Fibroblast of skin of left biceps (primary cell): ENCODE measurements at regions not wholly inside any gene's neighbourhood (a gene's known extent, or its start where the extent isn't known, plus 50 kb on each side); places are given as distances from the start of the nearest gene placed in this dataset.

Source experiments
- DNase-seq, 2 experiments: peaks; one replicate each; pipeline ENCODE4 v3.0.0-alpha.2; 2013; ENCODE audit warnings: low read depth in 2 of 2

- DNase-seq = no peak
Observed at GRCh38 chr11:109106151-109106906, 315.7 kb upstream of the C11orf87 start.

- no peak for DNase-seq
Observed at GRCh38 chr11:109109150-109109549, 312.8 kb upstream of the C11orf87 start.

GRCh38 chr11:109109571-109110315 is 312.2 kb upstream of the C11orf87 start:
- no peak for DNase-seq

GRCh38 chr11:109112261-109112660 is 309.7 kb upstream of the C11orf87 start:
- DNase-seq = no peak

GRCh38 chr11:109112821-109113280 is 309.1 kb upstream of the C11orf87 start:
- DNase-seq = peak; percentile 15 to 19

GRCh38 chr11:109120341-109120740 is 301.6 kb upstream of the C11orf87 start:
- no peak for DNase-seq

- no peak for DNase-seq
Observed at GRCh38 chr11:109121173-109121932, 300.6 kb upstream of the C11orf87 start.

- peak; percentile 34 to 40 for DNase-seq
Observed at GRCh38 chr11:109123816-109124787, 297.9 kb upstream of the C11orf87 start.

- DNase-seq = no peak
Observed at GRCh38 chr11:109130910-109131309, 291.1 kb upstream of the C11orf87 start.

GRCh38 chr11:109132539-109132938 is 289.5 kb upstream of the C11orf87 start:
- no peak for DNase-seq

GRCh38 chr11:109133159-109133558 is 288.8 kb upstream of the C11orf87 start:
- DNase-seq = no peak

- DNase-seq = no peak
Observed at GRCh38 chr11:109135627-109136026, 286.4 kb upstream of the C11orf87 start.

- DNase-seq = peak; percentile 54 to 55
Observed at GRCh38 chr11:109138196-109138595, 283.8 kb upstream of the C11orf87 start.

- no peak for DNase-seq
Observed at GRCh38 chr11:109140426-109140825, 281.6 kb upstream of the C11orf87 start.

GRCh38 chr11:109140857-109141515 is 281.0 kb upstream of the C11orf87 start:
- DNase-seq = no peak

GRCh38 chr11:109145287-109145686 is 276.7 kb upstream of the C11orf87 start:
- no peak for DNase-seq

GRCh38 chr11:109147726-109148125 is 274.3 kb upstream of the C11orf87 start:
- no peak for DNase-seq

- DNase-seq = no peak
Observed at GRCh38 chr11:109148669-109149068, 273.3 kb upstream of the C11orf87 start.

GRCh38 chr11:109150581-109150980 is 271.4 kb upstream of the C11orf87 start:
- no peak for DNase-seq

GRCh38 chr11:109153836-109154235 is 268.2 kb upstream of the C11orf87 start:
- DNase-seq = no peak

GRCh38 chr11:109155291-109155690 is 266.7 kb upstream of the C11orf87 start:
- no peak for DNase-seq
